BE2C (cell line): ENCODE measurements at regions not wholly inside any gene's neighbourhood (a gene's known extent, or its start where the extent isn't known, plus 50 kb on each side); places are given as distances from the start of the nearest gene placed in this dataset.

Experiments
- DNase-seq: peaks from one replicate; pipeline ENCODE4 v3.0.0-alpha.2; 2020
- H3K27me3 ChIP-seq: fragments of 250-450 bp; sonication (Bioruptor Pico); 2 replicates; pipeline ENCODE4 v1.5.1; 2020; ENCODE audit warnings: mild to moderate bottlenecking
- H3K36me3 ChIP-seq: fragments of 250-450 bp; sonication (Bioruptor Pico); 2 replicates; pipeline ENCODE4 v1.5.1; 2020; ENCODE audit warnings: mild to moderate bottlenecking
- H3K4me1 ChIP-seq: fragments of 250-450 bp; sonication (Bioruptor Pico); 2 replicates; pipeline ENCODE4 v1.5.1; 2020
- H3K4me3 ChIP-seq: 2 replicates; pipeline ENCODE4 v1.5.1; 2011; ENCODE audit warnings: low read depth, low read length
- H3K9me3 ChIP-seq: fragments of 250-450 bp; sonication (Bioruptor Pico); 2 replicates; pipeline ENCODE4 v1.5.1; 2020
- TF ChIP-seq, protein P1 (sequence below): IDR thresholded peaks from 2 replicates; pipeline ENCODE4 v1.5.1; 2012; ENCODE audit warnings: mild to moderate bottlenecking, low read depth, low read length

DNA sequence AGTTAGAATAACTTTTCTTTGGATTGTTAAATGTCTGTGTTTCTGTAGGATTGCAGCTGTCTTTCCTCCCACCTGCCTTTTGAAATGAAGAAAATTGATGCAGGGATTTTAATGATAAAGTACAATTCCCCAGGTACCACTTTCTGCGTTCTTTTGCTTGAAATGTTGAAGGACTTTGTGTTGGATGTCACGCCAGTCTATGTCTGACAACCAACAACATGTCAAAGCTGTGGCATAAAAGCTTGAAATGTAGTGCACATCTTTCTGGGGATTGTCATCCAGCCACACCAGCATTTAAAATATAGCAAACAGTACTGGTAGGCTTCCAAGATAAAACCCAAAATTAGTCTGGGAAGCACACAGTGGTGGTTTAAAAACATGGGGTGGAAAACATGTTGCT, 381.4 kb downstream of the TMEM161B start:
- Histone ChIP-seq H3K4me1 (no peaks in the 10 kb centered on the region), H3K4me3 (no peak overlapping the region), H3K27me3 (no peaks in the 10 kb centered on the region), H3K36me3 (no peaks in the 10 kb centered on the region), H3K9me3 (no peaks in the 10 kb centered on the region)
- no peak for DNase-seq
- TF ChIP-seq, protein P1, sequence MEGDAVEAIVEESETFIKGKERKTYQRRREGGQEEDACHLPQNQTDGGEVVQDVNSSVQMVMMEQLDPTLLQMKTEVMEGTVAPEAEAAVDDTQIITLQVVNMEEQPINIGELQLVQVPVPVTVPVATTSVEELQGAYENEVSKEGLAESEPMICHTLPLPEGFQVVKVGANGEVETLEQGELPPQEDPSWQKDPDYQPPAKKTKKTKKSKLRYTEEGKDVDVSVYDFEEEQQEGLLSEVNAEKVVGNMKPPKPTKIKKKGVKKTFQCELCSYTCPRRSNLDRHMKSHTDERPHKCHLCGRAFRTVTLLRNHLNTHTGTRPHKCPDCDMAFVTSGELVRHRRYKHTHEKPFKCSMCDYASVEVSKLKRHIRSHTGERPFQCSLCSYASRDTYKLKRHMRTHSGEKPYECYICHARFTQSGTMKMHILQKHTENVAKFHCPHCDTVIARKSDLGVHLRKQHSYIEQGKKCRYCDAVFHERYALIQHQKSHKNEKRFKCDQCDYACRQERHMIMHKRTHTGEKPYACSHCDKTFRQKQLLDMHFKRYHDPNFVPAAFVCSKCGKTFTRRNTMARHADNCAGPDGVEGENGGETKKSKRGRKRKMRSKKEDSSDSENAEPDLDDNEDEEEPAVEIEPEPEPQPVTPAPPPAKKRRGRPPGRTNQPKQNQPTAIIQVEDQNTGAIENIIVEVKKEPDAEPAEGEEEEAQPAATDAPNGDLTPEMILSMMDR = no peak

DNA sequence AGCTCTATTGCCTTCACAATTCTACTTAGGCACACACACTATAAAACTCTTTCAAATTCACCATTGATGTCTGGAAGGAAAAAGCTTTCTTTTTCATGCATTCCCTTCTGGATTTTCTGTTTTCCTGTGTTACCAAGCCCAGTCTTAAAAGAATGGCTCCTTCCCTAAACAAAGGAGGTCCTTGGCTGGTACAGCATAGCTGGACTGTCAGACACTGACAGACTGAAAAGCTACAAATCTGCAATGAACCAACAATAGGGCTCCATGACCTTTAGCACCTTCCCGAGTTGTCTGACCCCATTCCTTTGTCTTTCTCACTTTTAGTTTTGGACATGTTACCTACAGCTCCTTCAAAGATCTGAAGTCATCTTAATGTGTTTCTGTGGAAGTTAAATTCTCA, 382.5 kb downstream of the TMEM161B start:
- DNase-seq = no peak
- H3K27me3 ChIP-seq = no peaks in the 10 kb centered on the region
- H3K4me1 ChIP-seq = no peaks in the 10 kb centered on the region
- no peak overlapping the region for H3K4me3 ChIP-seq
- no peaks in the 10 kb centered on the region for H3K9me3 ChIP-seq
- TF ChIP-seq, protein P1 = no peak
- no peaks in the 10 kb centered on the region for H3K36me3 ChIP-seq

DNA sequence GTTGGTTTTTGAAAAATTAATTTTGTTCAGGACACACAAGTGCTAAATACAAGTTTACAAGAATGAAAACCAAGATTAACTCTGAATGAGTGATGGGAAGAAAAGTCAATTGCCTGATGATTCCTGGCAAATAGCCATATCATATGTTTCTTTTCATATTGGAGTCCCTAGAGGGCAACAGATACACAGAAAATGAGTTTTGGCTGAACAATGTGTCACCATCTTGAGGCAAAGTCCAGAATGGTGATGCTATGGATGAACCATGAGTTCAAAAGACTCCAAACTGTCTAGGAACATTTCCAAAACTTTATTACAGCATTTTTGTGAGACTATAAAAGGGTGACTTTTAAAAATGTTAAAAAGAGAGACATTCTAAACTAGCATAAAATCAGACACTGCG, 382.9 kb downstream of the TMEM161B start:
- TF ChIP-seq, protein P1 = no peak
- Histone ChIP-seq H3K4me1 (no peaks in the 10 kb centered on the region), H3K9me3 (no peaks in the 10 kb centered on the region), H3K27me3 (no peaks in the 10 kb centered on the region), H3K36me3 (no peaks in the 10 kb centered on the region), H3K4me3 (no peak overlapping the region)
- DNase-seq = no peak

DNA sequence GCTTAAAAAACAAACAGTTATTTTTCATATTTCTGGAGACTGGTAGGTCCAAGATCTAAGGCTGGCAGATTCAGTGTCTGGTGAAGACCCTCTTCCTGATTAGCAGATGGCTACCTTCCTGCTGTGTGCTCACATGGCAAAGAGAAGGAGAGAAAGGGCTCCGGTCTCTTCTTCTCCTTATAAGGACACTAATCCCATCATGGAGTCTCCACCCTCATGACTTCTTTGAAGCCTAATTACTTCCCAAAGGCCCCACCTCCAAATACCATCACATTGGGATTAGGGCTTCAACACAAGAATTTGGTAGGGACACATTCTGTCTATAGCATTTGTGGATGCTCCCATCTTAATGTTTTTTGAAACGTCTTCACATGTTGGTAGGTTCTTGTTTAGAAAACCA, 391.1 kb downstream of the TMEM161B start:
- H3K27me3 ChIP-seq = no peaks in the 10 kb centered on the region
- no peaks in the 10 kb centered on the region for H3K9me3 ChIP-seq
- H3K4me3 ChIP-seq = no peak overlapping the region
- no peak for DNase-seq
- no peaks in the 10 kb centered on the region for H3K4me1 ChIP-seq
- H3K36me3 ChIP-seq = no peaks in the 10 kb centered on the region
- TF ChIP-seq, protein P1 = no peak

DNA sequence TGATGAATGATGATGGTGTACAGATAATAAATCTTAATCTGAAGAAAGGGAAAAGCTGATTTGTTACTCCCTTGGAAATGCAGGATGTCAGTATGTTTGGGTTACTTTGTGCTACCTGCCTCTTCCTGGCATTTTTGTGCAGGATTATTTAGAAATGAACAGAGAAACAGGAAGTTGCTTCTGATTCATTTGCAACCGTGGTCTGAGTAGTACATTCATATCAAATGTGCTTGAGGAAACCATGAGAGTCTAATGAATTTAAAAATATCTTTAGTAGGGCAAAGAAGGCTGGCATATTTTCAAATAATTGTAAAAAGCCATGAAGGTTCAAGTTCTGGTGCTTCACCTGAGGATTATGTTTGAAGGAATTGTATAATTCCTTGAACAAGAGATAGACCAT, 391.6 kb downstream of the TMEM161B start:
- Histone ChIP-seq H3K9me3 (no peaks in the 10 kb centered on the region), H3K4me1 (no peaks in the 10 kb centered on the region), H3K36me3 (no peaks in the 10 kb centered on the region), H3K27me3 (no peaks in the 10 kb centered on the region), H3K4me3 (no peak overlapping the region)
- TF ChIP-seq, protein P1 = no peak
- DNase-seq = no peak

DNA sequence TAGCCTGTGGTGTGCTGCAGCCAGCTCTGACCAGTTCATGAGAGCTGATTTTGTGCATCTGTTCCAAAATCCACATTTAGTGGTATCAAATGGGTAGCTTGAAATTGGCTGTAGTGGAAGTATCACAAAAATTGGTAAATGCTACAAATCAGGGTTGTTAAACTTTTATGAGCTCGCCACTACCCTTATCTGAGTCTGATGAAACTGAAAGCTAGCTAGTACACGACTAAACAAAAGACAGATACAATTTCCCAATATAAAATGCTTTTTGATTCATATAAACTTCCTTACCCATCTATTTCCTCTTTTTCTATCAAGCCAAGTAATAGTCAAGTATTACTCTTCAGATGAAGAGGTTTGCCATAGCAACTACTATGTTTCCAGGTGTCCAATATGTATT, 392.0 kb downstream of the TMEM161B start:
- Histone ChIP-seq H3K27me3 (no peaks in the 10 kb centered on the region), H3K9me3 (no peaks in the 10 kb centered on the region), H3K4me3 (no peak overlapping the region), H3K4me1 (no peaks in the 10 kb centered on the region), H3K36me3 (no peaks in the 10 kb centered on the region)
- no peak for DNase-seq
- TF ChIP-seq, protein P1 = no peak
